ENCODE measurements at regions not wholly inside any gene's neighbourhood (a gene's known extent, or its start where the extent isn't known, plus 50 kb on each side); places are given as distances from the start of the nearest gene placed in this dataset.

DNA sequence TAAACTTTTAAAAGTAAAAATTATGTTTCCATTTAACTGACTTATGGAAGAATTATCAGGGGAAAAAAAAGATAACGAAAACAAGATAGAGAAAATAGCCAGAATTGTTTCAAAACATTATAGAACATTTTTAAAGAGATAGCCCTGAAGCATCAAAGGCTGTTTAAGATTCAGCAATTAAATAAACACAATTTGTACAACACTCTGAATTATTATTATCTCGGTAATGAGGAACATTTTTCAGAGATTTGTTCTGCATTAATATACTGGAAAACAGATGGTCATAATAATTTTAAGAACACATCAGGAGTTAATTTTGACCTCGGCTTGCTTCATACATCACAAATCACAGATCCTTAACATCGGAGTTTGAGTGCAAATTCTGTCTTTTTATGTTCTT, 643.8 kb downstream of the SORCS1 start:
- DNase-seq: no peak

DNA sequence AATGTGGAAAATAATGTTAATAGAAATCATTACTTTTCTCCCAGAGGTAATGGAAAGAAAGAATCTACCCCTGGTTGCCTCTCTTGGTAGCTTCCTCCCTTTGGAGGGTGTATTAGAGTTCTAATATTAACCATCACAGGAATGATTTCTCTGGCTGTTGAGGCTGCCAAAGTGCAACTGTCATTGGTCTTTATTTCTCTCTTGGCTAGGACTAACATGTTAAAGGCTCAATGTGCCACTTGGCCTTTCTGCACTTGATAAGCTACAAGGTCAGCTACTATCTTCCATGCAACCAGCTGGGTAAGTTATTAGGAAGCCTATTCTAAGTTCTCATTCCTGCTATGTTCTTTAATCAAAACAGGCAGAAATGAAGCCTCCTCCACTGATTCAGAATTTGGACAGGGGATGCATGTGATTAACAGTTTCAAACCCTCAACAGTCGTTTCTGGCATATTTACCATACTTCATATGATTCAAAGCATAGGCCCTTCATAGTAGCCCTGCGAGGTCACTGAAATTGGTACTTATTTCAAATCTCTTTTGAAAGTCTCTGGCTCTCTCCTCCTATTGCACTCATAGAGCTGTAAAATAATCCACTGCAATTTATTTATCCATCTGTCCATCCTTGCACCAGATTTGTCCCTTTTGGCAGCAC, 645.0 kb downstream of the SORCS1 start:
- DNase-seq: peak; percentile 14

DNA sequence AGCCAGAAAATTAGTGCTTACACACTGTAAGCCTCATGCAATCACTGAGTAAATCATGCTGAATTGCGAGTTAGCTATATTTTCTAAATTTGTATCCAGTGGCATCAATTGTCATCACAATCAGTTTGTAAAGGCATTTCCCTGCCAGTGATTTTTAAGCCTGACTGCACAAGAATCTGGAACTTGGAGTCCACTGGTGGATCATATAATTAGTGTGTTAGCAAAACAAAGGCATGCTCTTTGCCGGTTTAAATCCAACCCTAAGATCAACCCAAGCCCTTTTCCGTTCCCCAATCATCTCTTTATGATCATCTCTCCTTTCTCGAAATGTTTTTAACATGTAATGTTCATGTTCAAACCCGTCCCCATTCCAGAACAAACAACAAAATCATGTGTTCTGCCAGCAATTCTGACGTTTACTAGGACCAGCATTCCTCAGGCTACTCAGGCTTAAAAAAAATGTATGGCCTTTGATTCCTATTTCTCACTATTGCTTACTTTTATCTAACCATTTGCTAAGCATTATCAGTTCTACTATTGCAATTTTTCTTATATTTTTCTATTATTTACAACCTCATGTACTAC, 649.2 kb downstream of the SORCS1 start:
- no peak for DNase-seq

DNA sequence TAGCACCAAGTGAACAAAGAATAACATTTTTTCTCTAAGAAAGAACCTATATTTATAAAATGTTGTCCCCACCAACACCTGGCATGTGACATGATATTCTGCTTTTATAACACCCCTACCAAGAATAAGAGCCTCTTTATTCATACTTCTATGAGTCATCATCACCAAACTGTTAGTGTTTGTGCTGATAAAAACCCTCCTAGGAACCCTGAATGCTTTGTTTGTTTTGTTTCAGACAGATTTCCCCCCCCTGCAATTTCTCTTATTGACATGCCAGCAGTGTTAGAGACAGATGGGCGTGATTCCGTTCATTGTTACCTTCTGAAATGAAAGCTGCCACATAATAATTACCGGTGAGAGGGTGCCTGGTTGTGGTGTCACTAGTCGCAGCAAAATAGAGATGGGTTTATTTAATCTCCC, 651.1 kb downstream of the SORCS1 start:
- no peak for DNase-seq

DNA sequence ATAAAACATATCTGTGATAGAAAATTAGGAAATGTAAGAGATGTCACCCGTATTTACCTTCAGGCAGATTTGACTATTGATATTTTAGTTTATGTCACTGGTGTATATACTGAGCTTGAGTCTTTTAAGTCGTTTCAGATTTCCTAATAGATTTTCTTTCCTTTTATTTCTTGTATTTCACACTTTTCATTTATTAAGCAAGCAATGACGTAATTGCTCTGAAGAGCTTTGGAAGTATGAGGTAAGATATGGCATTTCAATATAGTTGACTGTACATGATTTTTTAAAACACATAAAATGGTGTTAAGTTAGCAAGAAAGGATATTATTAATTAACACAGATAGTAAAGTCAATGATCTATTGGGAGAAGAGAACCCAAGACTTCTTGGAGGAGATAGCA, 652.6 kb downstream of the SORCS1 start:
- DNase-seq: no peak

DNA sequence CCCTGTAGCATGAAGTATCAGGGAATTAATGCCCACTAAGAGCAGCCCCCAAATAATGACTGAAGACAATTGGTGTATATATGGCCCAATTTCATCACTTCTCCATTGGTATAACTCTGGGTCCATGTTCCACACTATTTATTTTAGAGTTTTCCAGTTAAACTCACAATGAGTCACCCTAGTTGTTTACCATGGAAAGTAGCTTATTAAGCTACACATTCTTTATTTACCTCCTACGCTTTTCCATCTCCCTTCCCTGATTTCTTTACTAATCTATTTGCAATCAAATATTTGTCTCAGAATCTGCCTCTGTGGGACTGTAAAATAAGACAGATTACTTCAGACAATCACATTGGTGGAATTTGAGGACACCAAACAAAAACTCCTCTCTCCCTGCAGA, 655.6 kb downstream of the SORCS1 start:
- no peak for DNase-seq

DNA sequence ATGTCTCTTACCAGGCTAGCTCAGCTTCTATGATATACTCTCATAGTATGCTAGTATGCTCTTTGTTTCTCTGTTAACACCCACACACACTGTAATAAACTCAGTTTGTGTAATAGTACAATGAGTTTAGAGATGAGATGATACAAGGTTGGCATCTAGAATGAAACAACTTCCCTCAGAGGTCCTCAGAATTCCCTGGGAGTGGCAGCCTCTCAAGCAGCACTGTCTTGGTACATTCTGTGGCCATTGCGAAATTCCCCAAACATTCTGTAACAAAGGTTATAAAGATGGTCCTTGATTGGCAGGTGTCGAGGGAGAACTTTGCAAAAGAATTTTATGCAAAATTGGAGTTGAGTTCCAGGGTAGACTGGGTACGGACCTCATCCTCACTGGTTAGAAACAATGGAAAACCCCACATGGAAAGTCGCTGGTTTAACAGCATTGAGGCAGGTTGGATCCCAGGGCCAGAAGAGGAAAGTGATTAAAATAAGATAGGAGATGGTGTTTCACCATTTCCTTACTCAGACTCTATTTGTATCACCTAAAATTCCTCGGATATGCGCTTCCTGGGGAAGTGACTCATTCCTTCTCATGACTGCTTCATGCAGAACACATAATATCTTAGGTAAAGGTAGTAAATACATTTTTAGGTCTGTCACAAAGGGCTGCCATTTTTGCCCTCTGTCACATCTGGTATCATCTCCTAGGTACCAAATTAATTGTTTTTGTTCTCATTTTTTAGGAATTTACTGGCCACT, 657.8 kb downstream of the SORCS1 start:
- DNase-seq: no peak

DNA sequence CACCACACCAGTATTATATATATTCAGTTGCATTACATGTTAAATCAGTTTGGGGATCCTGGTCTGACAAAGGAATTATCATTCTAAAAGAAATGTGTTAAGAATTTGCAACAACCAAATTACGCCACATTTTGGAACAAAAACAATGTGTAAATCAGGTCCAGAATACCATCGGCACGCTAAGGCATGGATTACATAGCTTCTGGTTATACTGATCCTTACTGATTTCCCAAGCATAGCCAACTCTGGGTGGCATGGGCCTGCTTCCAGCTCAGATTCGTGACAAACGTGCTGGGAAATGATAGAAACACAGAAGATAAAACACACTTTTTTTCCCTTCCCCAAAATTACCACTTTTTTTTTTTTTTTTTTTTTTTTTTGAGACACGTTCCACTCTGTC, 660.0 kb downstream of the SORCS1 start:
- DNase-seq: peak; percentile 52

DNA sequence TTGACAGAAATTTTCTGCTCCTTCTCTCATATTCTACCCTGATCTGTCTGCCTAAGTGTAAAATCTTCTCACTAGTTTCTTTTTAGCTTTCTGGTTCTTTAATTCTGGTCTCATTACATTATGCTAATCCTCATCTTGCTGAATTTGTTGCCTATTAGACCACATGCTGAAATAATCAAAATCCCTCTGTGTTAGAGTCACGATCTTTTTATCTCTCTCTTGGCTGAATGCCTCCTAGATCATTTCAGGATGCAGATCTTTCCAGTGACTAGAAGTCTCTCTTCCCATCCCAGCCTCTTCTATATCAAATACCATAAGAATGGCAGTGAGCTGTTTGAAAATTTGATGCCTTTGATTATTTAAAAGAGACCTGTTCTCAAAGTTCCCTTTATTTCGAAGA, 661.9 kb downstream of the SORCS1 start:
- DNase-seq: no peak

DNA sequence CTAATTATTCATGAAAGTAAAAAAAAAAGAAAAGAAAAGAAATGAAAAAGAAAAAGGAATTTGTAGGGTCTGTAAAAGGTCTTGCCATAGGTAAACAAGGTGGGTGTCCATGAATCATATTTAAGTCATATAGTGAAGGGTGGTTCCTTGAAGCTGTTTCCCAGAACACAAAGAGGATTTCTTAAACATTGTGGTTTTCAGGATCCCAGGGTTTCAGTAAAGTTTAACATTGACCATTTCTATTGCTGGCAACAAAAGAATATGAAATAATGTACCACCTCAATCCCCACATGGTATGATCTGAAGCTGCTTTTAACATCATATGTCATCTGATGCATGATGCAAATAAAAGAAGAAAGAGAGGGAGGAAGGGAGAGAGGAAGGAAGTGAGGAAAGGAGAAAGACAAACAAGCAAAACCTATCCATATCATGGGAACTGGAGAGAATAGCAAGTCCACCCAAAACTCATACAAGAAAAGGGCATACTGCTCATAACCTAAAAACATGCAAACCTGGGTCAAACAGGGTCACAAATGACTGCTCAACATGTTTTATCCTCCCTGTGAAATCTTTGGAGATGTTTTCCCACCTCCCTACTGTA, 663.5 kb downstream of the SORCS1 start:
- no peak for DNase-seq

DNA sequence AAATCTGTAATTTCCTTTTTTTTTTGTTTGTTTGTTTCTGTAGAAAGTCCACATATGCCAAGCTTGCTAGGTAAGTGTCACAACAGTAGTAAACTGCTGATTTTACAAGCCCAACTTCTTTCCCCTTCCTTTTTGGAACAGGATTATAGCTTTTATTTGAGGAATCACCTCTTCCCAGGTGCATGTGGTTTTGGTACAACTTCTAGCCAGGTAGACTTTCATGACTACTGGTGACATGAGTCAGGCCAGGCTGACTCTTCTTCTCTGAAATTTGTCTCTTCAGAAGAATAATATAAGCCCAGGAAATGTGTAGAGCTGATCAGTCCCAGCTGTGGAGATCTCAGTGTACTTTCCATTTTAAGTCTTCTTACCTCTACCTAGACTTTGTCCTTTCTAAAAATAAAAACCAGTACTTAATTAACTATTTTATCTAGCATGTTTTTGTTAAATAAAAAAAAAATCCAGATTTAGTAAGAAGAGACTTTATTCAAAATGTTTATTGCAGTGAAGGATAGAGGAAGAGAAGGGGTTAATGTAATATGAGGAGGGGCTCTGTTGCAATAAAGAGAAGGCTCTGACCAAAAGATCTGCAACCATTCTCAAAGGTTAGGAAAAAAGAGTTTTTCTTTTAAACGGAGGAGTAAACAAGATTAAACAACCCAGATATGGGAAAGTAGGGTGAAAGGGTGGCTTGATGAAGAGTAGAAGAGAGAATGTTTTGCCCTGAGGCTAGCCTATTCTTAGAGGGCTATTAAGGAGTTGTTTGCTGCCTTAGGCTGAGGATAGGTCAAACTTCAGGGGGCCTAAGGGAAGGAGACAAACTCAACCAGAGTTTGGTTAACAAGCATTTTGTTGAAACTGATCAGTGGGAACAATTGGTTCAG, 664.2 kb downstream of the SORCS1 start:
- DNase-seq: no peak

DNA sequence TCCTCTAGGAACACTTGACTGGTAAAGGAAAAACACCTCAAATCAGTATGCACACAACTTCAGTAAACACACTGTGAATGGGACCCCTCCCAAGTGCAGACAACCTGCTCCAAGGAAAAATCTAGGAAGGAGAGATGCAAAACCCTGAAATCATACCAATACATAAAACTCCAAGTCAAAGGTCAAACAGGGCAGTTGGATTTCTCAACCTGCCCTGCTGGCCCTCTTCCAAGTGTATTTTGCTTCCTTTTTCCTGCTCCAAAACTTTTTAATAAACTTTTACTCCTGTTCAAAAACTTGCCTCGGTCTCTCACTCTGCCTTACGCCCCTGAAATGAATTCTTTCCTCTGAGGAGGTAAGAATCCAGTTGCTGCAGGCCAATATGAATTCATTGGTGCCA, 665.1 kb downstream of the SORCS1 start:
- no peak for DNase-seq

DNA sequence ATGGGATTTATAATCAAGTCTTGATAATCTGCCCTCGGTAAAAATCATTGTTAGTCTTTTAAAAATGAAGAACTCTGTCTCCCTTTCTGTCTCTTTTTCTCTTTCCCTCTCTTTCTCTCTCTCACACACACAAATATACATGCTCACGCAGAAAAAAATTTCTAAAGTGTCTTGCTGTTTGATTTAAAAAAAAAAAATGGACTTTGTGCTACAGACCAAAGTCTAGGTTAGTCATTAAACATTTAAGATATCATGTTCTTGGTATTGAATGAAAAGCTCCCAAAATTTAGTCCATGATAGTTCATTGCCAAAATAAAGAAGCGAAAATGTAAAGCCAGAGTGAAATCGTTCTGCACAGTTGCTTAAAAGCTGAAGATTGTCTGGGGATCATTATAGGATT, 665.8 kb downstream of the SORCS1 start:
- no peak for DNase-seq

DNA sequence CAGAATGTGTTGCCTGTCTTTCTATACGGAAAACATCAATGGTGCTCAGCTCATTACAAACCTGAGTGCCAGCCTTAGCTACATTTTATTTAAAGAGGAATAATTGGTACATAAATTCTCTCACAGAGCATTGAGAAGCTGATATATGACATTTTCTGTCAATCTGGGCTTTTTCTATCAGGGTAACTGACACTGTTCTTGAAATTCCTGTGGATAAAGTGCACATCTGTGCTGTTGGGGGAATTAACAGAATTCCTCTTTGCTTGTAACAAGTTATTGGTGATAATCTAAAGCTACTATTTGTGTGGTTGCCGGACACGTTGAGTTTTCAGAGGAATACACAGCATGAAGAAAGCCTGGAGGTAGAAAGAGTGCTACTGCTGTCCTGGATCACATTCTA, 668.6 kb downstream of the SORCS1 start:
- DNase-seq: no peak

DNA sequence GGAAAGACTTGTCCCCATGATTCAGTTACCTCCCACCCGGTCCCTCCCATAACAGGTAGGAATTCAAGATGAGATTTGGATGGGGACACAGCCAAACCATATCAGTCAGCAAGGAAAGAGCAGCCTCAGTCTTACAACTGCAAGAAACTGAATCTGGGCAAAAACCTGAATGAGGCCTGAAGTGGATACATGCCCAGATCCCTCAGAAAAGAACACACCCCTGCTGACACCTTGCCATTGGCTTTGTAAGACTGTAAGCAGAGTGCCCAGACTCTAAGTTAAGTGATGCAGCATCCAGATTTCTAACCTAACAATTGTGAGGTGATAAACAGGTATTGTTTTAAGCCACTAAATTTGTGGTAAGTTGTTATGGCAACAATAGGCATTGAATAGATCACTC, 670.8 kb downstream of the SORCS1 start:
- DNase-seq: no peak

DNA sequence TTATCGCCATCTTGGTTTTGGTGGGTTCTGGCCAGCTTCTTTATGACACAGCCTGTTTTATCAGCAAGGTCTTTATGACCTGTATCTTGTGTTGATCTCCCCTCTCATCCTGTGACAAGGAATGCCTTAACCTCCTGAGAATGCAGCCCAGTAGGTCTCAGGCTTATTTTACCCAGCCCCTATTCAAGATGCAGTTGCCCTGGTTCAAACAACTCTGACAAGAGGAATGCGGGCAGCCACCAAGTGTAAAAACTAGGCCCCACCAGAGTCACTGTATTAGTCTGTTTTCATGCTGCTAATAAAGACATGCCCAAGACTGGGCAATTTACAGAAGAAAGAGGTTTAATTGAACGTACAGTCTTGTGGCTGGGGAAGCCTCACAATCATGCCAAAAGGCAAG, 671.3 kb downstream of the SORCS1 start:
- DNase-seq: no peak

DNA sequence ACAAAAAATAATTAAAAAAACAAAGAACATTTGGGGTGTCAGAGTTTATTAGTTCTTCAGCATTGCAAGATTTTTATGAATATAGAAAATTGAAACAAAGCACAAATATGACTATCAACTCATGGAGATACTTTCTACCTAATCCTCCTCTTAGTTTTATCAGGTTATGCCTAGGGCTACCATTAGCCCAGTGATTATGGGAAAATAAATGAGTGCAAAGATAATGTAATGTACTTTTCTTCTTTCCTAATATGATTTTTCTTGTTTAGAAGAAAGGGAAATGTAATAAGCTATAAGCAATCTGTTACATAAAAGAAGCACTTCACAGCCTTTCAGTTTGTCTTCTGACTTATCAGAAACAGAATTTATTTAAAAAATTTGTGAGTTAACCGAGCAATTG, 676.8 kb downstream of the SORCS1 start:
- no peak for DNase-seq

DNA sequence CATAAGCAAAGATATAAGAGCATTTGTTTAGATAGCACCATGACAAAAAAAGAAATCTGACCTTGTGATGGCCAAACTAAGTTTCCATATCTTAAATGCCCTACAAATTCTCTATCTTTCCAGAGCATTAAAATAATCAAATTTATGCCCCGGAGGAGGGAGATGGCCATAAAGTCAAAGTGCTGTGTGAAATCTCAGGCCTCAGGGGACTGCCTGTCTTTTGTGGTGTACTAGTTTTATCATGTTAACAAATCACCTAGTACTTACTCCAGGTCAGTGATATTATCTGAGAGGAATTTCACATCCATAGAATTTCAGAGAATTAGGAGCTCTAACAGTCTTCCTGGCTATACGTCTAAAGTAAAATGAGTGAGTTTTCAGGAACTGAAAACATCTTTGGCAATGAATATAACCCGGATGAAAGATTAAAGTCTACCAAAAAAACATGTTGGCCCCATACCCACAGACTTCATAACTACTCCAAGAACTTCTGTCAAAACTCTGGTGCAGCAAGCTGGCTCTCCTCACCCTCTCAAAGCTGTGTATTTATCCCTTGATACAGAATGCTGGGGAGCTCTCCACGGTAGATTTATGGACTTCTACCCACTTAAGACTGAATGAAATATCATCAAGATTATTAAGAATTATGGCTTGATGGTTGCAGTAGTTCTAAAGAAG, 682.8 kb downstream of the SORCS1 start:
- no peak for DNase-seq

DNA sequence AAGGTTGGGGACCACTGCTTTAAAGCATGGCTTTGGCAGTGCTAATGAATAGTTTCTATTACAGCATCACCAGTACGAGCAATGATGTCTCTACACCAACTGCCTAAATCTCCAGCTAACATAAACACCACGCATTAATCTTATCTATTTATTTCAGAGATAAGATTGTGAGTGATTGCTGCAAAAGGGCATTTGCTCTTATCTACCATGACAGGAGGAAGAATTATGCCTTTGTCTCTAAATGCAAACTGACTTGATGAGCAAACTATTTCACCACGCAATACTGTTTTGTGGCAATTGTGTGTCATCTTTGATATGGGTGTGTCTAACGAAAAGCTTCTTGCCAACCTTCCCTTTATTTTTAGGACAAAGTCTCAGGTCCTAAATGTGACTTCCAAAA, 684.9 kb downstream of the SORCS1 start:
- no peak for DNase-seq

DNA sequence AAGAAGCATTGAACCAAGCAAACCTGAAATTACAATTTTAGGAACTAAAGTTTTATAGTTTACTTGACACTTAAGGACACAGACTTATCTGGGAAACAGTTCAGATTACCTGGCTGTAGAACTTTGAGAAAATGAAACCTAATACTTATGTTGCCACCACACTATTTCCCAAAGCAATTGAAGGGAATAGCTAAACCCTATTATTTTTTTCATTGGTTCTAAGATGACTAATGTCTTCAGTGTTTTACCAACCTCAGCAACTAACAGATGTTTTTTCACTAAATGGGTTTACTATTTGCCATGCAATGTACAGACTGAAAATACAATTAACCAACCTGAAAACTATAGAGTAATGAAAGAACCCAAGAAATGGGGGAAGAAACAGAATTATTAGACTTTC, 689.6 kb downstream of the SORCS1 start:
- no peak for DNase-seq

DNA sequence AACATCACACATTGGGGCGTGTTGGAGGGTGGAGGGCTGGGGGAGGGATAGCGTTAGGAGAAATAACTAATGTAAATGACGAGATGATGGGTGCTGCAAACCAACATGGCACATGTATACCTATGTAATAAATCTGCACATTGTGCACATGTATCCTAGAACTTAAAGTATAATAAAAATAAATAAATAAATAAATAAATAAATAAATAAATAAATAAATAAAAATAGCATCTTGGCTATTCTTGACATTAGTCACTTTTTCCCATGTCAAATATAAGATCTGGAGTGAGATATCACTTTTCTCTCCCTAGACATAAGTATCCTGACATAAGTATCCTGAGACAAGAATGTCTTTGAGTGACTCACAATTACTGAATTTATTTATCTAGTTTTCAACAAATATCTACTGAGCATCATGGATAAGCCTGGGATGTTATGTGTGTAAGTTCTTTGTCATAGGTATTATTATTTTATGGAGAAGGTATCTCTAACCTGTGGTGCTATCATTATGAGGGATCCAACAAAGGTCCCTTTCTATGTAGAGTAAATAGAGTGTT, 691.3 kb downstream of the SORCS1 start:
- DNase-seq: no peak

DNA sequence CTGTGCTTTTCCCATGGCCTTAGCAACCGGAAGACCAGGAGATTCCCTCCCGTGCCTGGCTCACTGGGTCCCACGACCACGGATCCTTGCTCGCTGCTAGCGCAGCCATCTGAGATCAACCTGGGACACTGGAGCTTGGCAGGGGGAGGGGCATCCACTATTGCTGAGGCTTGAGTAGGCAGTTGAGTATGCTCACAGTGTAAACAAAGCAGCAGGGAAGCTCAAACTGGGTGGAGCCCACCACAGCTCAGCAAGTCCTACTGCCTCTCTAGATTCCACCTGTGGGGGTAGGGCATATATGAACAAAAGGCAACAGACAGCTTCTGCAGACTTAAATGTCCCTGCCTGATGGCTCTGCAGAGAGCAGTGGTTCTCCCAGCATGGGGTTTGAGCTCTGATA, 697.0 kb downstream of the SORCS1 start:
- no peak for DNase-seq

All from fibroblast of skin of back (primary cell).